ENCODE measurements at regions not wholly inside any gene's neighbourhood (a gene's known extent, or its start where the extent isn't known, plus 50 kb on each side); places are given as distances from the start of the nearest gene placed in this dataset.

DNA sequence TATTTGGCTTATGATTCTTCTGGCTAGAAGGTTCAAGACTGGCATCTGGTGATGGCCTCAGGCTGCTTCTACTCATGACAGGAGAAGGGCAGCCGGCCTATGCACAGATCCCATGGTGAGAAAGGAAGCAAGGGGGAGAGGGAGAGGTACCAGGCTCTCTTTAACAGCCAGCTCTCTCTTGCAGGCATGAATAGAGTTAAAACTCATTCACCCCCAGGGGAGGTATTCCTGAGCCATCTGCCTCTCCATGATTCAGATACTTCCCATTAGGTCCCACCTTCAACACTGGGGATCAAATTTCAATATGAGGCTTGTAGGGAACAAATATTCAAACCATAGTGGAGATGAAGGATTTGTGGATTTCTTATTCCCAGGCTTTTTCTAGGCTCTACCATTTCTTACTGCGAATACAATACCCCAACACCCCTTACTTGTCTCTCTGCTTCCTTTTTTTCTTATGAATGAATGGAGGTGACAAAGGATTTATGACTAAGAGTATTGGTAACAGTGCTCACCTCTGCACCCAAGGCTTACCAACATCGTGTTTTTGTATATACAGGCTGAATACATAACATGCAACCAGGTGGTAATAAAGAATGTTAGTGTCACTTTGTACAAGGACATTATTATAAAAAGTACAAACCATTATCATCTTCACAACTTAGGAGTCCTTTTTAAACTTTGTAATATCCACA lies 454.6 kb upstream of the TRIB2 start:
- H3K4me1 ChIP-seq (ENCODE audit: control insufficient read depth in 2 of 2, insufficient read depth in 2 of 2, low read length in 2 of 2): peaks cover 22 to 24% of the 10 kb centered on the region in 2 donors
- Mint-ChIP-seq H3K9me3 (ENCODE audit: insufficient read depth) (peaks cover 2% of the 10 kb centered on the region), H3K27me3 (no peaks in the 10 kb centered on the region), H3K4me3 (no peak overlapping the region), H3K4me1 (peaks cover 26% of the 10 kb centered on the region), H3K27ac (no peak overlapping the region)
- H2AFZ ChIP-seq (ENCODE audit: insufficient read depth, low read depth, low read length, poor library complexity, severe bottlenecking): no peak overlapping the region
- no peaks in the 10 kb centered on the region for H3K79me2 ChIP-seq (ENCODE audit: control insufficient read depth, insufficient read depth, low read length)
- ATAC-seq (ENCODE audit: low read depth) (no peak), DNase-seq (no peak)
- intact Hi-C loops (cut with micrococcal nuclease): no loop called here
- POLR2A ChIA-PET: no interaction called here
- 100% methylated on average over 1 of the region's 3 CpGs for WGBS (ENCODE audit: insufficient coverage)
- CTCF ChIA-PET: no interaction called here
- no peak overlapping the region for H3K4me3 ChIP-seq (ENCODE audit: control extremely low read depth in 1 of 5, extremely low read depth in 1 of 5, insufficient read depth in 1 of 5, low read depth in 2 of 5, low read length in 4 of 5)
- H3K9me3 ChIP-seq (ENCODE audit: control extremely low read depth in 1 of 3, control insufficient read depth in 2 of 3, insufficient read depth in 1 of 3, low read length in 2 of 3): no peaks in the 10 kb centered on the region
- no peaks in the 10 kb centered on the region for H3K36me3 ChIP-seq (replicated peaks in 1 of 2; ENCODE audit: control extremely low read depth in 1 of 2, control insufficient read depth in 1 of 2, extremely low read depth in 1 of 2, insufficient read depth in 2 of 2, low read length in 1 of 2)
- H3K27ac ChIP-seq (ENCODE audit: low read length in 2 of 2): no peak overlapping the region
- TF ChIP-seq, protein P1, sequence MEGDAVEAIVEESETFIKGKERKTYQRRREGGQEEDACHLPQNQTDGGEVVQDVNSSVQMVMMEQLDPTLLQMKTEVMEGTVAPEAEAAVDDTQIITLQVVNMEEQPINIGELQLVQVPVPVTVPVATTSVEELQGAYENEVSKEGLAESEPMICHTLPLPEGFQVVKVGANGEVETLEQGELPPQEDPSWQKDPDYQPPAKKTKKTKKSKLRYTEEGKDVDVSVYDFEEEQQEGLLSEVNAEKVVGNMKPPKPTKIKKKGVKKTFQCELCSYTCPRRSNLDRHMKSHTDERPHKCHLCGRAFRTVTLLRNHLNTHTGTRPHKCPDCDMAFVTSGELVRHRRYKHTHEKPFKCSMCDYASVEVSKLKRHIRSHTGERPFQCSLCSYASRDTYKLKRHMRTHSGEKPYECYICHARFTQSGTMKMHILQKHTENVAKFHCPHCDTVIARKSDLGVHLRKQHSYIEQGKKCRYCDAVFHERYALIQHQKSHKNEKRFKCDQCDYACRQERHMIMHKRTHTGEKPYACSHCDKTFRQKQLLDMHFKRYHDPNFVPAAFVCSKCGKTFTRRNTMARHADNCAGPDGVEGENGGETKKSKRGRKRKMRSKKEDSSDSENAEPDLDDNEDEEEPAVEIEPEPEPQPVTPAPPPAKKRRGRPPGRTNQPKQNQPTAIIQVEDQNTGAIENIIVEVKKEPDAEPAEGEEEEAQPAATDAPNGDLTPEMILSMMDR (IDR thresholded peaks at IDR 0.05): no peak
- TF ChIP-seq EZH2 (IDR thresholded peaks at IDR 0.05; ENCODE audit: borderline replicate concordance, insufficient read depth, low read depth, low read length, poor library complexity, severe bottlenecking): no peak
- no peaks in the 10 kb centered on the region for H3K27me3 ChIP-seq (replicated peaks in 1 of 4; ENCODE audit: control extremely low read depth in 1 of 4, control insufficient read depth in 3 of 4, insufficient read depth in 4 of 4, low read length in 3 of 4)
- H3K4me2 ChIP-seq (replicated peaks; ENCODE audit: low read depth, low read length, poor library complexity, severe bottlenecking): no peak overlapping the region
- no peaks in the 10 kb centered on the region for H4K20me1 ChIP-seq (ENCODE audit: control insufficient read depth, insufficient read depth, low read length, poor library complexity, severe bottlenecking)
- no peak overlapping the region for H3K9ac ChIP-seq (ENCODE audit: low read length)

DNA sequence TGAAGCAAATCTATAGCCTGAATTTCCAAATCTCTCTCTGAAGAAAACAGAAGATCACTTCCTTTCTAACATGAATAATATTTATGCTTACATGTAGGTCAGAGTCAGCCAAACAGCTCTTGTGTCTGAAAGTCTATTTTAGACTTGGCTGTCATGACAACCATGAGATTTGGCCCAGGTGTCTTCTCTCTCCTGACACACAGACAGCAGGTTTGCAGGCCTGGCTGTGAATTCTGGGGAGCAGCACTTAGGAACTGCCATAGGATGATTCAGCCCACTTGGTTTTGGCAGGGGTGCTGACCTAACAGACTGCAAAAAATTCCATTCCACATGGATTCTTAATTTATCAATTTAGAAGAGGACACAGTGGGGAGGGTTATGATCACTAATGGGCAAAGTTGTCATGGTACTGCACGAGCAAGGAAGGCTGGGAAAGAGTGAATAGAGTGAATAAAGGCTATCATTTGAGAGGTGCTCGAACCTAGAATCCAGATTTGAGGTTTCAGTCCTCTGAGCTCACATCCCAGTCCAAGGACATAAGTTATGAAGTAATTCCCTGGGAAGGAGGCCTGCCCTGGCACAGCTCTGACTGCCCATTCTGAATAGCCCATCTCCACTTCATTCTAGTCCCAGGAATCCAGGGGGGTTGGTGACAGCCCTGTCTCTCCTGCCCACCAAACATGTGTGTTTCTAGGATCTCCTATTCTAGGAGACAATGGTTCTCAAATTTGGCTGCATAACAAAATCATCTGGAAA lies 453.9 kb upstream of the TRIB2 start:
- WGBS (ENCODE audit: insufficient coverage): 42% methylated on average over 2 of the region's 2 CpGs
- ChIA-PET POLR2A (no interaction called here), CTCF (no interaction called here)
- Histone ChIP-seq H3K27me3 (replicated peaks in 1 of 4; ENCODE audit: control extremely low read depth in 1 of 4, control insufficient read depth in 3 of 4, insufficient read depth in 4 of 4, low read length in 3 of 4) (no peaks in the 10 kb centered on the region), H3K9ac (ENCODE audit: low read length) (no peak overlapping the region), H3K79me2 (ENCODE audit: control insufficient read depth, insufficient read depth, low read length) (no peaks in the 10 kb centered on the region), H3K36me3 (replicated peaks in 1 of 2; ENCODE audit: control extremely low read depth in 1 of 2, control insufficient read depth in 1 of 2, extremely low read depth in 1 of 2, insufficient read depth in 2 of 2, low read length in 1 of 2) (no peaks in the 10 kb centered on the region), H3K4me1 (ENCODE audit: control insufficient read depth in 2 of 2, insufficient read depth in 2 of 2, low read length in 2 of 2) (peaks cover 22 to 24% of the 10 kb centered on the region in 2 donors), H3K4me3 (ENCODE audit: control extremely low read depth in 1 of 5, extremely low read depth in 1 of 5, insufficient read depth in 1 of 5, low read depth in 2 of 5, low read length in 4 of 5) (no peak overlapping the region), H3K27ac (ENCODE audit: low read length in 2 of 2) (no peak overlapping the region), H3K4me2 (replicated peaks; ENCODE audit: low read depth, low read length, poor library complexity, severe bottlenecking) (no peak overlapping the region), H2AFZ (ENCODE audit: insufficient read depth, low read depth, low read length, poor library complexity, severe bottlenecking) (peak overlapping the region; percentile 0), H3K9me3 (ENCODE audit: control extremely low read depth in 1 of 3, control insufficient read depth in 2 of 3, insufficient read depth in 1 of 3, low read length in 2 of 3) (no peaks in the 10 kb centered on the region), H4K20me1 (ENCODE audit: control insufficient read depth, insufficient read depth, low read length, poor library complexity, severe bottlenecking) (no peaks in the 10 kb centered on the region)
- peaks cover 26% of the 10 kb centered on the region for H3K4me1 Mint-ChIP-seq
- no peaks in the 10 kb centered on the region for H3K27me3 Mint-ChIP-seq
- no peak overlapping the region for H3K4me3 Mint-ChIP-seq
- ATAC-seq (ENCODE audit: low read depth) (no peak), DNase-seq (no peak)
- intact Hi-C loops (cut with micrococcal nuclease): no loop called here
- H3K9me3 Mint-ChIP-seq (ENCODE audit: insufficient read depth): peaks cover 2% of the 10 kb centered on the region
- TF ChIP-seq, protein P1 (IDR thresholded peaks at IDR 0.05): no peak
- no peak for TF ChIP-seq EZH2 (IDR thresholded peaks at IDR 0.05; ENCODE audit: borderline replicate concordance, insufficient read depth, low read depth, low read length, poor library complexity, severe bottlenecking)
- H3K27ac Mint-ChIP-seq: no peak overlapping the region

All from B cell (primary cell).